K562 (cell line): ENCODE measurements at regions not wholly inside any gene's neighbourhood (a gene's known extent, or its start where the extent isn't known, plus 50 kb on each side); places are given as distances from the start of the nearest gene placed in this dataset.

ENCODE experiments used
- ATAC-seq: fragments of 200-7000 bp; cut with Tn5 transposase; 3 replicates; pipeline ENCODE4 v1.9.1; 2020; ENCODE audit warnings: moderate library complexity
- BruUV-seq: library from RNA; stranded (reverse); fragments of 400-500 nt; replicated peaks from 2 replicates; lab custom pipeline; 2021; lab: Mats Ljungman, UMichigan
- CTCF ChIA-PET: fragments of 300-600 bp; formaldehyde crosslinking; extraction: SDS; loops from one replicate; lab custom pipeline; 2021; ENCODE audit warnings: low intra/inter-chr PET ratio; lab: Yijun Ruan, JAX
- POLR2A ChIA-PET: fragments of 300-600, 350-650 bp; sonication (Branson Sonifier 250); formaldehyde crosslinking; extraction: SDS; loops from one replicate; lab custom pipeline; 2021; ENCODE audit warnings: antibody characterized with exemption, inconsistent platforms; lab: Yijun Ruan, JAX
- DNase-seq, 4 experiments: peaks; one replicate each; pipeline versions ENCODE4 v3.0.0 to v3.0.0-alpha.2; 2011 to 2018; ENCODE audit warnings: low spot score in 3 of 4, mixed read lengths in 3 of 4; ENCODE audit errors: extremely low read depth in 1 of 4
- FAIRE-seq: peaks from 2 replicates; lab custom pipeline; 2011; peaks lifted over from hg19 to GRCh38; lab: Jason Lieb, UNC
- H2AFZ ChIP-seq: 2 replicates; pipeline ENCODE4 v1.6.0; 2011; ENCODE audit warnings: low read depth, low read length, control low read depth, inconsistent platforms
- H3K27ac ChIP-seq: fragments of 200-600 bp; 3 replicates; pipeline ENCODE4 v1.8.0; 2011; ENCODE audit warnings: low read depth, mild to moderate bottlenecking, control low read depth, inconsistent platforms, low read length, moderate library complexity, mixed read lengths; ENCODE audit errors: extremely low read depth
- H3K27me3 ChIP-seq, 2 experiments: fragments of 300-600 bp in 1 of 2; 2 replicates in 1 of 2; 3 replicates in 1 of 2; pipeline versions ENCODE4 v1.6.0 to v1.8.0; 2011; ENCODE audit warnings: inconsistent platforms in 2 of 2, low read length in 2 of 2, mild to moderate bottlenecking in 1 of 2, mixed read lengths in 1 of 2, moderate library complexity in 1 of 2; ENCODE audit not compliant: control insufficient read depth in 2 of 2, insufficient read depth in 2 of 2
- H3K36me3 ChIP-seq: fragments of 300-600 bp; 3 replicates; pipeline ENCODE4 v1.8.0; 2011; ENCODE audit warnings: mild to moderate bottlenecking, low read length, inconsistent platforms; ENCODE audit not compliant: control insufficient read depth, insufficient read depth
- H3K4me1 ChIP-seq, 2 experiments: fragments of 200-600 bp in 1 of 2; replicated peaks in 1 of 2; 2 replicates in 1 of 2; 3 replicates in 1 of 2; pipeline versions ENCODE4 v1.5.1 to v1.8.0; 2011; ENCODE audit warnings: inconsistent platforms in 2 of 2, low read length in 2 of 2, mild to moderate bottlenecking in 1 of 2, mixed read lengths in 1 of 2, moderate library complexity in 1 of 2; ENCODE audit not compliant: control insufficient read depth in 2 of 2, insufficient read depth in 2 of 2
- H3K4me2 ChIP-seq: 2 replicates; pipeline ENCODE4 v1.6.1; 2011; ENCODE audit warnings: low read length, control low read depth, inconsistent platforms, mixed read lengths; ENCODE audit not compliant: insufficient read depth
- H3K4me3 ChIP-seq: fragments of 200-600 bp; sonication (generic), shearing (Covaris generic); 2 replicates; pipeline ENCODE4 v1.5.1; 2016; ENCODE audit warnings: control low read depth, inconsistent platforms
- H3K79me2 ChIP-seq: fragments of 200-600 bp; 3 replicates; pipeline ENCODE4 v1.8.0; 2011; ENCODE audit warnings: low read length, inconsistent platforms; ENCODE audit not compliant: control insufficient read depth, insufficient read depth
- H3K9ac ChIP-seq, 2 experiments: 2 replicates each; pipeline versions ENCODE4 v1.6.0 to v1.6.1; 2011; ENCODE audit warnings: low read depth in 2 of 2, low read length in 2 of 2, control low read depth in 1 of 2, inconsistent platforms in 1 of 2, mild to moderate bottlenecking in 1 of 2, mixed read lengths in 1 of 2; ENCODE audit not compliant: insufficient read depth in 1 of 2
- H3K9me1 ChIP-seq: one replicate; pipeline ENCODE4 v1.6.0; 2011; ENCODE audit warnings: inconsistent platforms, mild to moderate bottlenecking, low read length, moderate library complexity; ENCODE audit not compliant: control insufficient read depth, insufficient read depth
- H3K9me3 ChIP-seq: replicated peaks from 2 replicates; pipeline ENCODE4 v1.5.1; 2011; ENCODE audit warnings: low read depth, low read length, inconsistent platforms; ENCODE audit not compliant: control insufficient read depth, insufficient read depth
- H4K20me1 ChIP-seq: replicated peaks from 2 replicates; pipeline ENCODE4 v1.6.1; 2011; ENCODE audit warnings: low read length, inconsistent platforms, mixed read lengths; ENCODE audit not compliant: control insufficient read depth, insufficient read depth
- CBX5 ChIP-seq: IDR thresholded peaks from 2 replicates; pipeline ENCODE4 v1.6.1; 2014; ENCODE audit warnings: low read depth, borderline replicate concordance
- NFYB ChIP-seq: IDR thresholded peaks from 2 replicates; pipeline ENCODE4 v1.6.1; 2011; ENCODE audit warnings: mild to moderate bottlenecking, moderate library complexity; ENCODE audit not compliant: insufficient read length; ENCODE audit errors: extremely low read depth
- SMC3 ChIP-seq: conservative IDR thresholded peaks from 2 replicates; pipeline ENCODE4 v1.6.1; 2011; ENCODE audit warnings: low read depth, low read length, improper control_type of control experiment; ENCODE audit not compliant: insufficient read depth
- ZBTB17 ChIP-seq: fragments of 450-650 bp; formaldehyde crosslinking; IDR thresholded peaks from 2 replicates; pipeline ENCODE4 v1.4.0; 2020; ENCODE audit warnings: mild to moderate bottlenecking
- ZKSCAN1 ChIP-seq: fragments of 150-350 bp; IDR thresholded peaks from 2 replicates; pipeline ENCODE4 v1.6.1; 2016; ENCODE audit warnings: low read depth, low read length
- ZNF384 ChIP-seq: IDR thresholded peaks from 2 replicates; pipeline ENCODE4 v1.6.1; 2012; ENCODE audit warnings: low read depth, low read length, improper control_type of control experiment
- WGBS: fragments of 100-300 bp; shearing (Covaris generic); methylation state at CpG from one replicate; pipeline ENCODE4 v1.1.6; 2016; ENCODE audit warnings: low coverage, mixed read lengths; ENCODE audit not compliant: insufficient coverage; ENCODE audit errors: missing lambda C conversion rate; 5-methylcytosine and 5-hydroxymethylcytosine counted together
- in situ Hi-C: fragments of 300-500 bp; cut with MboI; formaldehyde crosslinking; loops from 4 replicates; pipeline ENCODE4 v1.15.0; 2018; ENCODE audit warnings: inconsistent platforms, mixed read lengths
- intact Hi-C: fragments of 100-400 bp; cut with micrococcal nuclease; formaldehyde crosslinking; loops from 2 replicates; pipeline ENCODE4 v1.14.2; 2022
- TF ChIP-seq, protein P1 (sequence below), 2 experiments: IDR thresholded peaks; 2 replicates each; pipeline ENCODE4 v1.6.1; 2012; ENCODE audit warnings: improper control_type of control experiment in 2 of 2, low read depth in 2 of 2, low read length in 2 of 2, borderline replicate concordance in 1 of 2
- TF ChIP-seq, protein P2 (sequence below): sonication (generic); formaldehyde crosslinking; IDR thresholded peaks from 2 replicates; pipeline ENCODE4 v1.8.0; 2022; ENCODE audit warnings: mild to moderate bottlenecking, missing genetic modification reagents, borderline replicate concordance
- TF ChIP-seq, protein P3 (sequence below), 2 experiments: fragments of 450-650 bp; conservative IDR thresholded peaks; 2 replicates each; pipeline ENCODE4 v1.6.1; 2017; ENCODE audit warnings: mild to moderate bottlenecking in 2 of 2, moderate library complexity in 2 of 2

DNA sequence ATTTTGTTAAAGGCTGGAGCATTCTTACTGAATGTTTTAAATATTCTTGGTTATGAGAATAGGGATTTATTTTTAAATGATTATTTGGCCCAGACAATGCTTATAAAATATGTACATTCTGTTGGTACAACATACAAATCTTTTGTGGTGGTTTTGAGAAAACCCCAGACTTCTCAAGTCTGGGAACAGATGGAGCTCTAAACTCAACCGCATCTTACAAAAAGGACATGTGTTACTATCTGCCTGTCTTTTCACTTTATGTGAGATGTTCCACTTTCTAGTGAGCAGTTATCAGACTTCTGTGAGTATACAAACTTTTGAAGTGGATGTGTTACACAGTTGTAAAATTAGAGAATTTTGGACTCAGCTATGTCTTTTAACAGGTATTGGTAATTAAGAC is 135.5 kb upstream of the RBMS3 start:
- Histone ChIP-seq H3K27ac (no peak overlapping the region), H3K4me1 (no peaks in the 10 kb centered on the region), H3K36me3 (no peaks in the 10 kb centered on the region), H3K27me3 (no peaks in the 10 kb centered on the region), H3K9ac (no peak overlapping the region), H3K9me3 (peaks cover 2% of the 10 kb centered on the region; the same call in 1 of the 2 replicates), H2AFZ (no peak overlapping the region), H4K20me1 (no peaks in the 10 kb centered on the region), H3K4me2 (no peak overlapping the region), H3K79me2 (no peaks in the 10 kb centered on the region), H3K4me3 (no peak overlapping the region), H3K9me1 (no peaks in the 10 kb centered on the region)
- BruUV-seq: no TSS peak
- in situ Hi-C loops: no loop called here
- FAIRE-seq (no peak), DNase-seq (no peak), ATAC-seq (no peak)
- no peak for TF ChIP-seq SMC3
- TF ChIP-seq NFYB: no peak
- no peak for TF ChIP-seq ZKSCAN1
- ChIA-PET CTCF (no interaction called here), POLR2A (no interaction called here)
- 0% methylated on average over 1 of the region's 1 CpG for WGBS
- intact Hi-C loops: no loop called here

DNA sequence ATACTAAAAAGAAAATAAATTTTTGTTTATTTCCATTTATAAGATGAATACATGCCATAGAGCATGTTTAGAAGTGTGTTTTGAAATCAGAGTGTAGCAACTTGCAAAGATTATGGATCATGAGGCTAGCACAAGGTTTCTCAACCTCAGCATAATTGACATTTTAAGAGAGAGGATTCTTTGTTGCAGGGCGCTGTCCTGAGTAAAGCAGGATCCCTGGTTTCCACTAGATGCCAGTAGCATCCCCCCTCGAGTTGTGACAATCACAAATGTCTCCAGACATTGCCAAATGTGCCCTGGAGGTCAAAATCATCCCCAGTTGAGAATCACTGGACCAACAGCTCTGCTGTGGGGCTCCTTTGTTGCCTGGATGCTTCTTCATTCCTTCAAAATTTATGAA is 128.5 kb upstream of the RBMS3 start:
- DNase-seq (no peak), ATAC-seq (no peak), FAIRE-seq (no peak)
- Histone ChIP-seq H3K27ac (no peak overlapping the region), H3K4me3 (no peak overlapping the region), H3K27me3 (no peaks in the 10 kb centered on the region), H2AFZ (no peak overlapping the region), H3K79me2 (no peaks in the 10 kb centered on the region), H3K36me3 (no peaks in the 10 kb centered on the region), H4K20me1 (no peaks in the 10 kb centered on the region), H3K4me2 (no peak overlapping the region), H3K9me3 (no peaks in the 10 kb centered on the region; the same call in 1 of the 2 replicates), H3K9ac (no peak overlapping the region), H3K9me1 (no peaks in the 10 kb centered on the region), H3K4me1 (no peaks in the 10 kb centered on the region)
- CTCF ChIA-PET: no interaction called here
- BruUV-seq: no TSS peak
- intact Hi-C loops: no loop called here
- in situ Hi-C loops: no loop called here
- POLR2A ChIA-PET: interaction anchor here (0.6 kb wide), 1 partner anchor 650 kb away, joined by 3 read pairs; no protein-coding TSS in a partner anchor
- WGBS: 0% methylated on average over 2 of the region's 2 CpGs
- TF ChIP-seq, protein P1, sequence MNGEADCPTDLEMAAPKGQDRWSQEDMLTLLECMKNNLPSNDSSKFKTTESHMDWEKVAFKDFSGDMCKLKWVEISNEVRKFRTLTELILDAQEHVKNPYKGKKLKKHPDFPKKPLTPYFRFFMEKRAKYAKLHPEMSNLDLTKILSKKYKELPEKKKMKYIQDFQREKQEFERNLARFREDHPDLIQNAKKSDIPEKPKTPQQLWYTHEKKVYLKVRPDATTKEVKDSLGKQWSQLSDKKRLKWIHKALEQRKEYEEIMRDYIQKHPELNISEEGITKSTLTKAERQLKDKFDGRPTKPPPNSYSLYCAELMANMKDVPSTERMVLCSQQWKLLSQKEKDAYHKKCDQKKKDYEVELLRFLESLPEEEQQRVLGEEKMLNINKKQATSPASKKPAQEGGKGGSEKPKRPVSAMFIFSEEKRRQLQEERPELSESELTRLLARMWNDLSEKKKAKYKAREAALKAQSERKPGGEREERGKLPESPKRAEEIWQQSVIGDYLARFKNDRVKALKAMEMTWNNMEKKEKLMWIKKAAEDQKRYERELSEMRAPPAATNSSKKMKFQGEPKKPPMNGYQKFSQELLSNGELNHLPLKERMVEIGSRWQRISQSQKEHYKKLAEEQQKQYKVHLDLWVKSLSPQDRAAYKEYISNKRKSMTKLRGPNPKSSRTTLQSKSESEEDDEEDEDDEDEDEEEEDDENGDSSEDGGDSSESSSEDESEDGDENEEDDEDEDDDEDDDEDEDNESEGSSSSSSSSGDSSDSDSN (IDR thresholded peaks at IDR 0.05; ENCODE audit: borderline replicate concordance in 1 of 2, low read depth in 2 of 2, low read length in 2 of 2): no peak
- TF ChIP-seq ZBTB17 (CRISPR knock-in tag) (no peak), CBX5 (no peak), ZNF384 (no peak)
- TF ChIP-seq, protein P2, sequence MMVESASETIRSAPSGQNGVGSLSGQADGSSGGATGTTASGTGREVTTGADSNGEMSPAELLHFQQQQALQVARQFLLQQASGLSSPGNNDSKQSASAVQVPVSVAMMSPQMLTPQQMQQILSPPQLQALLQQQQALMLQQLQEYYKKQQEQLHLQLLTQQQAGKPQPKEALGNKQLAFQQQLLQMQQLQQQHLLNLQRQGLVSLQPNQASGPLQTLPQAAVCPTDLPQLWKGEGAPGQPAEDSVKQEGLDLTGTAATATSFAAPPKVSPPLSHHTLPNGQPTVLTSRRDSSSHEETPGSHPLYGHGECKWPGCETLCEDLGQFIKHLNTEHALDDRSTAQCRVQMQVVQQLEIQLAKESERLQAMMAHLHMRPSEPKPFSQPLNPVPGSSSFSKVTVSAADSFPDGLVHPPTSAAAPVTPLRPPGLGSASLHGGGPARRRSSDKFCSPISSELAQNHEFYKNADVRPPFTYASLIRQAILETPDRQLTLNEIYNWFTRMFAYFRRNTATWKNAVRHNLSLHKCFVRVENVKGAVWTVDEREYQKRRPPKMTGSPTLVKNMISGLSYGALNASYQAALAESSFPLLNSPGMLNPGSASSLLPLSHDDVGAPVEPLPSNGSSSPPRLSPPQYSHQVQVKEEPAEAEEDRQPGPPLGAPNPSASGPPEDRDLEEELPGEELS (CRISPR knock-in tag): no peak
- TF ChIP-seq, protein P3, sequence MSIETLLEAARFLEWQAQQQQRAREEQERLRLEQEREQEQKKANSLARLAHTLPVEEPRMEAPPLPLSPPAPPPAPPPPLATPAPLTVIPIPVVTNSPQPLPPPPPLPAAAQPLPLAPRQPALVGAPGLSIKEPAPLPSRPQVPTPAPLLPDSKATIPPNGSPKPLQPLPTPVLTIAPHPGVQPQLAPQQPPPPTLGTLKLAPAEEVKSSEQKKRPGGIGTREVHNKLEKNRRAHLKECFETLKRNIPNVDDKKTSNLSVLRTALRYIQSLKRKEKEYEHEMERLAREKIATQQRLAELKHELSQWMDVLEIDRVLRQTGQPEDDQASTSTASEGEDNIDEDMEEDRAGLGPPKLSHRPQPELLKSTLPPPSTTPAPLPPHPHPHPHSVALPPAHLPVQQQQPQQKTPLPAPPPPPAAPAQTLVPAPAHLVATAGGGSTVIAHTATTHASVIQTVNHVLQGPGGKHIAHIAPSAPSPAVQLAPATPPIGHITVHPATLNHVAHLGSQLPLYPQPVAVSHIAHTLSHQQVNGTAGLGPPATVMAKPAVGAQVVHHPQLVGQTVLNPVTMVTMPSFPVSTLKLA (conservative IDR thresholded peaks at IDR 0.05): no peak
